Hypothalamus (tissue), 51 donors: ENCODE measurements at regions not wholly inside any gene's neighbourhood (a gene's known extent, or its start where the extent isn't known, plus 50 kb on each side); places are given as distances from the start of the nearest gene placed in this dataset.

ENCODE experiments used
- DNase-seq, 51 donors: peaks; one replicate each; lab custom pipeline; 2025; lab: John Stamatoyannopoulos, UW

GRCh38 chr10:25661632-25662031, 272.4 kb upstream of the MYO3A start:
- peak in 2 of 51 donors; percentile 0 to 29 for DNase-seq

- peak in 28 of 51 donors; percentile 2 to 59 (median 33) for DNase-seq
Measured at GRCh38 chr10:25666276-25666675, 267.8 kb upstream of the MYO3A start.

GRCh38 chr10:25675204-25675603, 258.8 kb upstream of the MYO3A start:
- DNase-seq: no peak

- no peak for DNase-seq
Measured at GRCh38 chr10:25675615-25676014, 258.4 kb upstream of the MYO3A start.

- no peak for DNase-seq
Measured at GRCh38 chr10:25678220-25678619, 255.8 kb upstream of the MYO3A start.

GRCh38 chr10:25678666-25679065, 255.4 kb upstream of the MYO3A start:
- no peak for DNase-seq

DNA sequence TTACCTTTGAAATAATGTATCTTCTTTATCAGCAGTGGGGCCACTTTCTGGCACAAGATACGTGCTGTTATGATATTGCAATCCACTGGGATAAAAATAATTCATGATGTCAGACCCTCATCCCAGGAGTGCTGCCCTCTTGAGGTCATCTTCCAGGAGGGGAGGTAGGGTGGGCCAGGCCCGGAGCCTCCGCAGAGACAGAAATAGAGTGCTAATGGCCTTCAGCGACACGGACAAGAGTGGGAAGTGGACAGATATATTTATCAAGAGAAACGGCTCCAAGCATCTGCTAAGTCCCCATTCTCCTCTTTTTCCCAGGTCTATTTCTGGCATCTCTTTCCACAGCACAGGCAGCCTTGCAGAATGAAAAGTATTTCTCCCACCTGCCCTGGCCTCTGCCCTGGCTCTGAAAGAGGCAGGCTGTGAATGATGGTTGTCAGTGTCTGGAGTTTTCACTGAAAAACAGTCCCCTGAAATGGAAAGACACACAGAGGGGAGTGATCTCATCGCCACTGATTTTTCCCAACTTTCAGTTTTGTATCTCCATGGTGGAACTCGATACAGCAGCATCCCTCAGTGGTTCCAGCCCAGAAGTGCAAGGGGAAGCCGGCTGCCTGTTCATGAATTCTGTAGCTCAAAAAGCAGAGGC, 251.7 kb upstream of the MYO3A start:
- DNase-seq: peak in 39 of 51 donors; percentile 7 to 84 (median 50)

DNA sequence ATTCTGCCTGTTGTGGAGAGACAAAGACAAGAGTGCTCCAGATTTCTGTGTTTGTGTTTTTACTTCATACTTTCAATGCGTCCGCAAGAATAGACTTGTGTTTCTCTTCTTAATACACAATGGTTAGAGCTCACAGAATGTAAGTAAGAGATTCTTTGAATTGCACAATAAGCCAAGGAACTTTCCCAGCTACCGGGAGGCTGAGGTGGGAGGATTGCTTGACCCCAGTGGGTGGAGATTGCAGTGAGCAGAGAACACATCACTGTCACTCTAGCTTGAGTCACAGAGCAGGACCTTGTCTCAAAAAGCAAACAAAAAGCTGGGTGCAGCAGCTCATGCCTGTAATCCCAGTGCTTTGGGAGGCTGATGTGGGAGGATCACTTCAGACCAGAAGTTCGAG, 250.7 kb upstream of the MYO3A start:
- no peak for DNase-seq

- no peak for DNase-seq
Measured at GRCh38 chr10:25687521-25687920, 246.5 kb upstream of the MYO3A start.

GRCh38 chr10:25689346-25690100, 244.5 kb upstream of the MYO3A start:
- peak in 18 of 51 donors; percentile 5 to 61 (median 20) for DNase-seq

DNA sequence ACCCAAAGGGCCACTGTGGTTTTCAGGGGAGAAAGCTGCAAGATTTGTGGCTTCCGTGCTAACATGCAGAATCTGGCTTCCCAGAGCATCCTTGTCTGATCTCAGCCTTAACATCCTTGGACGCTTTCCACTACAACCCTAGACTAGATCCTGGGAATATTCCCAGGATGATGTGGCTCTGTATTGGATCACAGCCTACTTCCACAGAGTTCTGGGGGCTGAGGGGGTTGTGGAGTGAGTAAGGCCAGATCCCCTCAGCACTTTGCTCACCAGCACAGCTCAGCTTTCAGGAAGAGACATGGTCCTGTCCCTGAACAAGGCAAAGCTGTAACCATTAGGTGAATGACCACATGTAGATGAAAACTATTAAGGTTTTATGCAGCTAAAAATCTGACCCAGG, 241.3 kb upstream of the MYO3A start:
- no peak for DNase-seq

GRCh38 chr10:25694206-25694933, 239.7 kb upstream of the MYO3A start:
- no peak for DNase-seq

DNA sequence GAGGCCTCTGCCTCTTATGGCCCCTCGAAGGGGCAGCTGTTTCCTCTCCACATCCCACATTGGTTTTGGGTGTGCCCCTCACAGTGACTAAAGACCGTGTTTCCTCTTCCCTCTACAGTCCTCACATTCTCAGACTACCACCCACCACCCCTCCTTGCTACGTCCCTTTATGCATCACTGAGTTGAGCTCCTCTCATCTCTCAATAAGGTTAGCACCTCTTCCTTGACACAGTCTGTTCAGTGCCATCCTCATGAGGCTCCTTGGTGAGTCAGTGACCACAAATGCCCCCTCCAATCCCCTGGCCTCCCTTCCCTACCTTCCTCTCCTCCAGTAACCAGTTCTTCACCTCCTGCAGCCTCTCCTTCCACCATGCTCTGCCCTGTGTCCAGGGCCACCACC, 239.1 kb upstream of the MYO3A start:
- no peak for DNase-seq

DNA sequence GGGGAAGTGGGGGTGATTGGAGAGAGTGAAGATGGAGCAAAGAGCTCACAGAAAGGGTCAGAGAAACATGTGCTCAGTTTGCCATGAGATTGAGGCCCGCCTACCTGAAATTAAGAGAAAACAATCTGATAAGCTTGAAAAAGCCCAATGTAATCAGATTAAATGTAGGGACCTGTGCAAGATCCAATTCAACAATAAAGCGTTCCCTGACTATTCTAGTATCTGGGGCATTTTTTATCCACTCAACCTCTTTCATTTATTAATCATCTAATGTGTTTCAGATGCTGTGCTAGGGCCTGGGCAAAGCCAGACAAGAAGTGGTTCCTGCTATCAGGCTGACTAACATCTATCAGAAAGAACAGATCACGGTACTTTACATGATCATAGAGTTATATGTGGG, 238.4 kb upstream of the MYO3A start:
- no peak for DNase-seq

DNA sequence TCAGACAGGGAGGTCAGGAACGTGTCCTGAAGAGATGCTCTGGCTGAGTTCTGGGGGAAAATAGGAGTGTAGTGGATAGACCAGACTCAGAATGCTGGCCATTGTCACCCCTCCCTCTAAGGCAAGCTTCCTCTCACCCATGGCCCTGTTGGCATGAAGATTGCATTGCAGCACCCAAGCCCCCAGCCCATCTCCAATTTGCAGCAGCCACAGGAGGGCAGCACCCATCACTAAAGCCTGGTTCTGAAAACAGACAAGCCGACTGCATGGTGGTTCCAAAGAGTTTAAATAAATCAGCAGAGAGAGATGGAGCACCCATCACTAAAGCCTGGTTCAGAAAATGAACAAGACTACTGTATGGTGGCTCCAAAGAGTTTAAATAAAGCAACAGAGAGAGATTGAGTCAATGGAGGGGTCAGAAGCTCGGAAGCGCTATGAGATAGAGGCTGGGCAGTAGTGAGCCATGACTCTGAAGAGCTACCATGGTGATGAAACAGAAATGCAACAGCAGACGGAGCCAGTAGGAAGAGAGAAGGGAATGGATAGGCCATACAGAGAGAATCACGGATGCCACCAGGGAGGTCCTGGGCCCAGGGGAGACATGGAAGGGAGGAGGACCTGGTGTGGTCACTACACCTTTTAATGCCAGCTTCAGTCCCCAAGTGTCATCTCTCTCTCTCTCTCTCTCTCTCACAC, 237.9 kb upstream of the MYO3A start:
- DNase-seq: no peak

DNA sequence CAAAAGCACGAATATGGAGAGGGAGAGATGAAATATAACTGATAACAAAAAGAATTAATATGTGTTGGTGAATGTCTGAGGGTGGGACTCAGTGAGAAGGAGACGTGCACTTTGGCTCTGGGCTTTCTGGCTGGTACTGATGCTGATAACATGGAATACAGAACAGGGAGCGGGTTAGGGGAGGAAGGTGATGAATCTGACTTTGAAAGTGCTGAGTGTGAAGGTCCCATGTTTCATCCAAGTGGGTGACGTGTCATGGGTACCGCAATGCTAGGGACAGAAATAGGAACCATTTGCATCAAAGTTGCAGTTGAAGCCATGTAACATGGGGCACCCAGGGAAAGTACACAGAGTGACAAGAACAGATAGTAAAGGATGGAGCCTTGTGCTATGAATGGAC, 236.6 kb upstream of the MYO3A start:
- DNase-seq: no peak

DNA sequence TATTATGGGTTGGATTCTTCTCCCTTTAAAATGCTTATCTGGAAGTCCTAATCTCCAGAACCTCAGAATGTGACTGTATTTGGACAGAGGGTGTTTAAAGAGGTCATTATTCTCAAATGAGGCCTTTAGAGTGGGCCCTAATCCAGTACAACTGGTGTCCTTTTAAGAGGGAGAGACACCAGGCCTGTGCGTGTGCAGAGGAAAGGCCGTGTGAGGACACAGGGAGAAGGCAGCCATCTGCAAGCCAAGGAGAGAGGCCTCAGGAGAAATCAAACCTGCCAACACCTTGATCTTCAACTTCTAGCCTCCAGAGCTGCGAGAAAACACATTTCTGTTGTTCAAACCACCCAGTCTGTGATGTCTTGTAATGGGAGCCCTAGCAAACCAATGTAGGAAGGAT, 235.4 kb upstream of the MYO3A start:
- DNase-seq: no peak

DNA sequence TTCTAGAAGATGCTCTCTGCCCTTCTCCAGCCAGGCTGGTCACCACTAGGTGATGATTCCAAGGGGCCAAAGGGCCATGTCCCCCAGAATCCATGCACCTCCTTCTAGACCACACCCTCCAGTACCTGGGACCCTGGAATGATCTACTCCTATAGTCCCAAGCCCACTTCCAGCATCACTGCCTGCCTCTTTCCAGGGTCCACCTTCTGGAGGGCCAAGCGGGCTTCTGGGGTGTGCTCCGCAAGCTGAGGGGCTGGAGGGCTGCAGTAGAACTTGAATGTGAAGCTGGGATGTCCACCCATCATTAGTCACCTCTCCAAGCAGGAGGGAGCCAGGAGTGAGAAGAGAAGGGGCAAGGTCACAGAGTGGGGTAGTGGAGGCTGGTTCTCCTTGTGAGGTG, 234.4 kb upstream of the MYO3A start:
- DNase-seq: no peak

DNA sequence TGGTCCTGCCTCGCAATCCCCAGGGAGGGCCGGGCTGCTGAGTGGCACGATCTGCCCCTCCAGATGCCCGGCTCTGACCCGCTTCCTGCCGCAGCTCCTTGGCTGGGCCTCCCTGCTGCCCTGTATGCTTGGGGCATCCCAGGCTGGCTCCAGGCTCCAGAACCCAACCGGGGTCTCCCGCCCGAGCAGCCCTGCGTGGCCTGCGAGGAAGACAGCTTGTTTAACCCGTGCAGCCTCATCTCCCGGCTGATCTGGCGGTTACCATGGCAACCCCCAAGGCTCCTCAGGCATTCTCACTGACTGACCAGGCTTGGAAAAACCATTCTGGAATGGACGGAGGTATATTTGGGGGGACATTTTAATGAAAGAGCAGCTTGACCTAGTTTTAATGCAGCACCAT, 232.4 kb upstream of the MYO3A start:
- peak in 20 of 51 donors; percentile 4 to 52 (median 16) for DNase-seq

- DNase-seq: no peak
Measured at GRCh38 chr10:25704622-25705021, 229.4 kb upstream of the MYO3A start.

DNA sequence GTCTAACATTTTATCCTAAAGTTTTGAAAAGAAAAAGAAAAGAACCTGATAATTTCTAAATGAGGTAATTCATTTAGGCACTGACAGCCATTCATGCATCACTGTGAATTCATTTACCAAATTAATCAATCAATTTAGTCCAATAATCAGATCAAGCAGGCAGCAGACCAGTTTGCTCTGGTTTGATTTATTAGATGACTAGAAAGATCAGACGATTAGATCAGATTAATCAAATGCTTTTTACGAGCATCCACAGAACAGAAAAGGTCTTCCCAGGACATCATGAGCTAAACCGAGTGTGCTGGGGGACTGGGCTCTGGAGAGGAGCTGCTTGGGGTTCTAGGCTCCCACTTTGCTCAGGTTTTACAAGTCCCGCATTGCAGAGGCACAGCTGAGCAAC, 226.5 kb upstream of the MYO3A start:
- DNase-seq: no peak
